Panc1 (cell line): ENCODE measurements at regions not wholly inside any gene's neighbourhood (a gene's known extent, or its start where the extent isn't known, plus 50 kb on each side); places are given as distances from the start of the nearest gene placed in this dataset.

Experiments
- ATAC-seq: fragments of 200-7000 bp; cut with Tn5 transposase; 2 replicates; pipeline ENCODE4 v1.9.1; 2020; ENCODE audit warnings: mild to moderate bottlenecking, moderate library complexity
- BruUV-seq: library from RNA; stranded (reverse); fragments of 400-500 nt; replicated peaks from 2 replicates; lab custom pipeline; 2021; lab: Mats Ljungman, UMichigan
- CTCF ChIA-PET: fragments of 300-600 bp; sonication (Branson Sonifier 250); formaldehyde crosslinking; loops from one replicate; lab custom pipeline; 2022; ENCODE audit warnings: antibody characterized with exemption; lab: Charles Lee
- POLR2A ChIA-PET: fragments of 300-600 bp; sonication (Branson Sonifier 250); formaldehyde crosslinking; loops from one replicate; lab custom pipeline; 2022; ENCODE audit warnings: antibody characterized with exemption; lab: Charles Lee
- DNase-seq: peaks from one replicate; pipeline ENCODE4 v3.0.0-alpha.2; 2010; ENCODE audit warnings: low read depth, low spot score
- H3K27ac ChIP-seq: 2 replicates; pipeline ENCODE4 v1.5.1; 2011; ENCODE audit warnings: mild to moderate bottlenecking, low read length, inconsistent platforms
- H3K27me3 ChIP-seq: fragments of 200-500 bp; sonication (Bioruptor generic); 2 replicates; pipeline ENCODE4 v1.6.0; 2014; ENCODE audit warnings: low read length, inconsistent platforms; ENCODE audit not compliant: control insufficient read depth, insufficient read depth
- H3K36me3 ChIP-seq: fragments of 200-500 bp; sonication (Bioruptor generic); 2 replicates; pipeline ENCODE4 v1.5.1; 2014; ENCODE audit warnings: inconsistent platforms, mild to moderate bottlenecking, low read length, moderate library complexity; ENCODE audit not compliant: control insufficient read depth, insufficient read depth
- H3K4me1 ChIP-seq: 2 replicates; pipeline ENCODE4 v1.5.1; 2011; ENCODE audit warnings: inconsistent platforms, mild to moderate bottlenecking, low read length, moderate library complexity; ENCODE audit not compliant: control insufficient read depth, insufficient read depth
- H3K4me3 ChIP-seq, 2 experiments: 2 replicates each; pipeline ENCODE4 v1.5.1; 2011 to 2012; ENCODE audit warnings: low read depth in 2 of 2, low read length in 2 of 2, mild to moderate bottlenecking in 2 of 2, inconsistent platforms in 1 of 2, moderate library complexity in 1 of 2
- H3K9me3 ChIP-seq: fragments of 200-500 bp; sonication (Bioruptor generic); 2 replicates; pipeline ENCODE4 v1.5.1; 2014; ENCODE audit warnings: low read depth, mild to moderate bottlenecking, inconsistent platforms, low read length, moderate library complexity; ENCODE audit not compliant: control insufficient read depth, insufficient read depth
- POLR2AphosphoS5 ChIP-seq: IDR thresholded peaks from 2 replicates; pipeline ENCODE4 v1.6.1; 2012; ENCODE audit warnings: mild to moderate bottlenecking, low read depth, low read length, moderate library complexity
- SIN3A ChIP-seq: IDR thresholded peaks from 2 replicates; pipeline ENCODE4 v1.6.1; 2012; ENCODE audit warnings: low read depth, mild to moderate bottlenecking, low read length, moderate library complexity, borderline replicate concordance; ENCODE audit not compliant: insufficient read depth
- TCF7L2 ChIP-seq: IDR thresholded peaks from 2 replicates; pipeline ENCODE4 v1.6.1; 2011; ENCODE audit warnings: mild to moderate bottlenecking, low read depth, low read length, inconsistent platforms
- in situ Hi-C: cut with HindIII; loops from 2 replicates; pipeline ENCODE4 v1.10.0; 2016; ENCODE audit warnings: low sequenced_read_pairs, low pct_unique_long_range_greater_than_20kb
- intact Hi-C: fragments of 100-400 bp; cut with micrococcal nuclease; formaldehyde crosslinking; loops from one replicate; pipeline ENCODE4 v1.10.0; 2022; ENCODE audit not compliant: unreplicated experiment
- TF ChIP-seq, protein P1 (sequence below), 2 experiments: IDR thresholded peaks; 2 replicates each; pipeline ENCODE4 v1.6.1; 2011 to 2012; ENCODE audit warnings: low read depth in 2 of 2, control low read depth in 1 of 2, low read length in 1 of 2, mild to moderate bottlenecking in 1 of 2, moderate library complexity in 1 of 2; ENCODE audit not compliant: insufficient read depth in 1 of 2
- TF ChIP-seq, protein P2 (sequence below): fragments of 450-650 bp; IDR thresholded peaks from 2 replicates; pipeline ENCODE4 v1.5.1; 2017; ENCODE audit warnings: mild to moderate bottlenecking

DNA sequence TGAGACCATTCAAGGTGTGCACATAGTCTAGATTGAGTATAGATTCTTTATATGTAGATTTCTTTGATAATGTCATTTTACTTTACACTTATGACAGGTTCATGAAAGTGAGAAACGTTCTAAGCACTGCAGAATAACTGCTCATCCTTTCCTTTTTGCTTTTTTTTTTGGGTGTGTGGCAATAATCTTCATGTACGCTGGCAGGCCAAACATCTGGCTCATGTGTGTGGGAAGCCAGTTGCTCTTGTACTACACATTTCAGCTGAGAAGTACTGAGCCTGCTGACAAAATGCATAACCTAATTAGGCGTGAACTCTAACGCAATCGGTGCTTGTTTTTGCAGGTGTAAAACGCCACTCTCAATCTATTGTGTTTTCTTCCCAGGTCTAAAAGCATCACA lies 350.8 kb upstream of the KAZN start:
- no peak for ATAC-seq
- no peak overlapping the region for H3K27ac ChIP-seq
- in situ Hi-C loops: no loop called here
- intact Hi-C loops: no loop called here
- ChIA-PET POLR2A (no interaction called here), CTCF (no interaction called here)
- BruUV-seq: no TSS peak
- H3K9me3 ChIP-seq: no peaks in the 10 kb centered on the region
- DNase-seq: no peak
- peaks cover 2% of the 10 kb centered on the region for H3K27me3 ChIP-seq
- no peaks in the 10 kb centered on the region for H3K4me1 ChIP-seq
- TF ChIP-seq SIN3A (no peak), POLR2AphosphoS5 (no peak), TCF7L2 (no peak)
- TF ChIP-seq, protein P1, sequence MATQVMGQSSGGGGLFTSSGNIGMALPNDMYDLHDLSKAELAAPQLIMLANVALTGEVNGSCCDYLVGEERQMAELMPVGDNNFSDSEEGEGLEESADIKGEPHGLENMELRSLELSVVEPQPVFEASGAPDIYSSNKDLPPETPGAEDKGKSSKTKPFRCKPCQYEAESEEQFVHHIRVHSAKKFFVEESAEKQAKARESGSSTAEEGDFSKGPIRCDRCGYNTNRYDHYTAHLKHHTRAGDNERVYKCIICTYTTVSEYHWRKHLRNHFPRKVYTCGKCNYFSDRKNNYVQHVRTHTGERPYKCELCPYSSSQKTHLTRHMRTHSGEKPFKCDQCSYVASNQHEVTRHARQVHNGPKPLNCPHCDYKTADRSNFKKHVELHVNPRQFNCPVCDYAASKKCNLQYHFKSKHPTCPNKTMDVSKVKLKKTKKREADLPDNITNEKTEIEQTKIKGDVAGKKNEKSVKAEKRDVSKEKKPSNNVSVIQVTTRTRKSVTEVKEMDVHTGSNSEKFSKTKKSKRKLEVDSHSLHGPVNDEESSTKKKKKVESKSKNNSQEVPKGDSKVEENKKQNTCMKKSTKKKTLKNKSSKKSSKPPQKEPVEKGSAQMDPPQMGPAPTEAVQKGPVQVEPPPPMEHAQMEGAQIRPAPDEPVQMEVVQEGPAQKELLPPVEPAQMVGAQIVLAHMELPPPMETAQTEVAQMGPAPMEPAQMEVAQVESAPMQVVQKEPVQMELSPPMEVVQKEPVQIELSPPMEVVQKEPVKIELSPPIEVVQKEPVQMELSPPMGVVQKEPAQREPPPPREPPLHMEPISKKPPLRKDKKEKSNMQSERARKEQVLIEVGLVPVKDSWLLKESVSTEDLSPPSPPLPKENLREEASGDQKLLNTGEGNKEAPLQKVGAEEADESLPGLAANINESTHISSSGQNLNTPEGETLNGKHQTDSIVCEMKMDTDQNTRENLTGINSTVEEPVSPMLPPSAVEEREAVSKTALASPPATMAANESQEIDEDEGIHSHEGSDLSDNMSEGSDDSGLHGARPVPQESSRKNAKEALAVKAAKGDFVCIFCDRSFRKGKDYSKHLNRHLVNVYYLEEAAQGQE (IDR thresholded peaks at IDR 0.05; ENCODE audit: insufficient read depth in 1 of 2, low read depth in 2 of 2, low read length in 1 of 2): no peak
- TF ChIP-seq, protein P2, sequence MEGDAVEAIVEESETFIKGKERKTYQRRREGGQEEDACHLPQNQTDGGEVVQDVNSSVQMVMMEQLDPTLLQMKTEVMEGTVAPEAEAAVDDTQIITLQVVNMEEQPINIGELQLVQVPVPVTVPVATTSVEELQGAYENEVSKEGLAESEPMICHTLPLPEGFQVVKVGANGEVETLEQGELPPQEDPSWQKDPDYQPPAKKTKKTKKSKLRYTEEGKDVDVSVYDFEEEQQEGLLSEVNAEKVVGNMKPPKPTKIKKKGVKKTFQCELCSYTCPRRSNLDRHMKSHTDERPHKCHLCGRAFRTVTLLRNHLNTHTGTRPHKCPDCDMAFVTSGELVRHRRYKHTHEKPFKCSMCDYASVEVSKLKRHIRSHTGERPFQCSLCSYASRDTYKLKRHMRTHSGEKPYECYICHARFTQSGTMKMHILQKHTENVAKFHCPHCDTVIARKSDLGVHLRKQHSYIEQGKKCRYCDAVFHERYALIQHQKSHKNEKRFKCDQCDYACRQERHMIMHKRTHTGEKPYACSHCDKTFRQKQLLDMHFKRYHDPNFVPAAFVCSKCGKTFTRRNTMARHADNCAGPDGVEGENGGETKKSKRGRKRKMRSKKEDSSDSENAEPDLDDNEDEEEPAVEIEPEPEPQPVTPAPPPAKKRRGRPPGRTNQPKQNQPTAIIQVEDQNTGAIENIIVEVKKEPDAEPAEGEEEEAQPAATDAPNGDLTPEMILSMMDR: no peak
- no peaks in the 10 kb centered on the region for H3K36me3 ChIP-seq
- no peak overlapping the region for H3K4me3 ChIP-seq

DNA sequence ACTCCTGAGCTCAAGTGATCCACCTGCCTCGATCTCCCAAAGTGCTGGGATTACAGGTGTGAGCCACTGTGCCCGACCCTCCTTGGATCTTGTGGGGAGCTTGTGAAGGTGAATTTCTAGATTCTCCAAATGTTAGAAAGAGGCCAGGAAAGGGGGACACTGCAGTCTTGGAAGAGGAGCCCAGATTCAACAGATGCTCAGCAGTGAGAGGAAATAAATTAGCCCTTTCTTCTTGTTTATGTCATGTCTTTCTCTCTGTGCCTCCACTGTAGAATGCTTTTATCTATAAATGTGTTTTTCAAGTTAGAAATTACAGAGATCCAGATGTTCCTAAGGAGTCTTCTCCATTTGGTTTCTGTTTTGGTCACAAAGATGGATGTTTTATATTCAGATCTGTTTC lies 346.6 kb upstream of the KAZN start:
- no peaks in the 10 kb centered on the region for H3K36me3 ChIP-seq
- peaks cover under 1% of the 10 kb centered on the region for H3K27me3 ChIP-seq
- in situ Hi-C loops: no loop called here
- H3K9me3 ChIP-seq: no peaks in the 10 kb centered on the region
- no TSS peak for BruUV-seq
- ATAC-seq: no peak
- DNase-seq: no peak
- no peak overlapping the region for H3K27ac ChIP-seq
- H3K4me1 ChIP-seq: no peaks in the 10 kb centered on the region
- intact Hi-C loops: no loop called here
- POLR2A ChIA-PET: no interaction called here
- no peak overlapping the region for H3K4me3 ChIP-seq
- TF ChIP-seq TCF7L2 (no peak), POLR2AphosphoS5 (no peak), SIN3A (no peak)
- TF ChIP-seq, protein P2: no peak
- TF ChIP-seq, protein P1 (IDR thresholded peaks at IDR 0.05; ENCODE audit: insufficient read depth in 1 of 2, low read depth in 2 of 2, low read length in 1 of 2): no peak
- CTCF ChIA-PET: no interaction called here
